ENCODE measurements at regions not wholly inside any gene's neighbourhood (a gene's known extent, or its start where the extent isn't known, plus 50 kb on each side); places are given as distances from the start of the nearest gene placed in this dataset.

DNA sequence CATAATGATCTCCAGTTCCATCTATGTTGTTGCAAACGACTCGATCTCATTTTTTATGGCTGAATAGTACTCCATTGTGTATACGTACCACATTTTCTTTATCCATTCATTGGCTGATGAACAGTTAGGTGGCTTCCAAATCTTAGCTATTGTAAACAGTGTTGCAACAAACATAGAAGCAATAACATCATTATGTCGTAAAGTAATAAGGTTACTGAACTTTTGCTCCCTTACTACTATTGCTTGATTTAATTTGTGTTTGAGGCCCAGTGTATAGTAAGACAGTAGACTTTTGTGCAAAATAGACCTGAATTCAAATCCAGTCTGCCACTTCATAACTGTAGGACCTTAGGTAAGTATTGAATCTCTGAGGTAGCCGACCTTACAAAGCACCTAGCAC is 200.1 kb upstream of the CELF2 start:
- TF ChIP-seq, protein P1, sequence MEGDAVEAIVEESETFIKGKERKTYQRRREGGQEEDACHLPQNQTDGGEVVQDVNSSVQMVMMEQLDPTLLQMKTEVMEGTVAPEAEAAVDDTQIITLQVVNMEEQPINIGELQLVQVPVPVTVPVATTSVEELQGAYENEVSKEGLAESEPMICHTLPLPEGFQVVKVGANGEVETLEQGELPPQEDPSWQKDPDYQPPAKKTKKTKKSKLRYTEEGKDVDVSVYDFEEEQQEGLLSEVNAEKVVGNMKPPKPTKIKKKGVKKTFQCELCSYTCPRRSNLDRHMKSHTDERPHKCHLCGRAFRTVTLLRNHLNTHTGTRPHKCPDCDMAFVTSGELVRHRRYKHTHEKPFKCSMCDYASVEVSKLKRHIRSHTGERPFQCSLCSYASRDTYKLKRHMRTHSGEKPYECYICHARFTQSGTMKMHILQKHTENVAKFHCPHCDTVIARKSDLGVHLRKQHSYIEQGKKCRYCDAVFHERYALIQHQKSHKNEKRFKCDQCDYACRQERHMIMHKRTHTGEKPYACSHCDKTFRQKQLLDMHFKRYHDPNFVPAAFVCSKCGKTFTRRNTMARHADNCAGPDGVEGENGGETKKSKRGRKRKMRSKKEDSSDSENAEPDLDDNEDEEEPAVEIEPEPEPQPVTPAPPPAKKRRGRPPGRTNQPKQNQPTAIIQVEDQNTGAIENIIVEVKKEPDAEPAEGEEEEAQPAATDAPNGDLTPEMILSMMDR (IDR thresholded peaks at IDR 0.05; ENCODE audit: low read depth, low read length, missing input control): no peak
- no peak for TF ChIP-seq SP1 (IDR thresholded peaks at IDR 0.05)
- TF ChIP-seq YY1 (IDR thresholded peaks at IDR 0.05): no peak
- TF ChIP-seq, protein P2, sequence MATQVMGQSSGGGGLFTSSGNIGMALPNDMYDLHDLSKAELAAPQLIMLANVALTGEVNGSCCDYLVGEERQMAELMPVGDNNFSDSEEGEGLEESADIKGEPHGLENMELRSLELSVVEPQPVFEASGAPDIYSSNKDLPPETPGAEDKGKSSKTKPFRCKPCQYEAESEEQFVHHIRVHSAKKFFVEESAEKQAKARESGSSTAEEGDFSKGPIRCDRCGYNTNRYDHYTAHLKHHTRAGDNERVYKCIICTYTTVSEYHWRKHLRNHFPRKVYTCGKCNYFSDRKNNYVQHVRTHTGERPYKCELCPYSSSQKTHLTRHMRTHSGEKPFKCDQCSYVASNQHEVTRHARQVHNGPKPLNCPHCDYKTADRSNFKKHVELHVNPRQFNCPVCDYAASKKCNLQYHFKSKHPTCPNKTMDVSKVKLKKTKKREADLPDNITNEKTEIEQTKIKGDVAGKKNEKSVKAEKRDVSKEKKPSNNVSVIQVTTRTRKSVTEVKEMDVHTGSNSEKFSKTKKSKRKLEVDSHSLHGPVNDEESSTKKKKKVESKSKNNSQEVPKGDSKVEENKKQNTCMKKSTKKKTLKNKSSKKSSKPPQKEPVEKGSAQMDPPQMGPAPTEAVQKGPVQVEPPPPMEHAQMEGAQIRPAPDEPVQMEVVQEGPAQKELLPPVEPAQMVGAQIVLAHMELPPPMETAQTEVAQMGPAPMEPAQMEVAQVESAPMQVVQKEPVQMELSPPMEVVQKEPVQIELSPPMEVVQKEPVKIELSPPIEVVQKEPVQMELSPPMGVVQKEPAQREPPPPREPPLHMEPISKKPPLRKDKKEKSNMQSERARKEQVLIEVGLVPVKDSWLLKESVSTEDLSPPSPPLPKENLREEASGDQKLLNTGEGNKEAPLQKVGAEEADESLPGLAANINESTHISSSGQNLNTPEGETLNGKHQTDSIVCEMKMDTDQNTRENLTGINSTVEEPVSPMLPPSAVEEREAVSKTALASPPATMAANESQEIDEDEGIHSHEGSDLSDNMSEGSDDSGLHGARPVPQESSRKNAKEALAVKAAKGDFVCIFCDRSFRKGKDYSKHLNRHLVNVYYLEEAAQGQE (IDR thresholded peaks at IDR 0.05): no peak
- no peak for TF ChIP-seq RXRA (IDR thresholded peaks at IDR 0.05)
- TF ChIP-seq TAF1 (conservative IDR thresholded peaks at IDR 0.05): no peak
- TF ChIP-seq ZBTB33 (IDR thresholded peaks at IDR 0.05): no peak
- TF ChIP-seq RAD21 (IDR thresholded peaks at IDR 0.05): no peak
- no peak for TF ChIP-seq EGR1 (IDR thresholded peaks at IDR 0.05; ENCODE audit: low read depth in 2 of 2)
- TF ChIP-seq HNF4A (conservative IDR thresholded peaks at IDR 0.05): no peak
- no peak for TF ChIP-seq GABPA (IDR thresholded peaks at IDR 0.05 in 1 of 2, conservative IDR thresholded peaks at IDR 0.05 in 1 of 2)
- no peak for TF ChIP-seq MAX (IDR thresholded peaks at IDR 0.05)
